ENCODE measurements at regions not wholly inside any gene's neighbourhood (a gene's known extent, or its start where the extent isn't known, plus 50 kb on each side); places are given as distances from the start of the nearest gene placed in this dataset.

GRCh38 chr9:119709431-119709830 is 340.2 kb upstream of the BRINP1 start:
- no peak for TF ChIP-seq CTCF (IDR thresholded peaks at IDR 0.05; ENCODE audit: extremely low read depth, low read depth, low read length)
- Histone ChIP-seq H3K27ac (ENCODE audit: low read depth, low read length) (no peak overlapping the region), H3K27me3 (ENCODE audit: insufficient read depth, low read length) (no peaks in the 10 kb centered on the region), H3K4me3 (ENCODE audit: insufficient read depth, low read length) (no peak overlapping the region), H4K20me1 (ENCODE audit: insufficient read depth, low read length) (no peaks in the 10 kb centered on the region), H3K9me3 (ENCODE audit: low read depth, low read length) (no peaks in the 10 kb centered on the region), H3K79me2 (ENCODE audit: insufficient read depth, low read length) (no peaks in the 10 kb centered on the region), H3K4me2 (ENCODE audit: insufficient read depth, low read length) (no peak overlapping the region), H3K4me1 (ENCODE audit: insufficient read depth, low read length) (no peaks in the 10 kb centered on the region), H2AFZ (ENCODE audit: low read length) (no peak overlapping the region), H3K36me3 (ENCODE audit: insufficient read depth, low read length) (no peaks in the 10 kb centered on the region)
- DNase-seq (ENCODE audit: insufficient read length, low spot score, missing footprints) = no peak

- no peak for DNase-seq (ENCODE audit: insufficient read length, low spot score, missing footprints)
These were observed 338.1 kb upstream of the BRINP1 start for GRCh38 chr9:119707228-119707845.

GRCh38 chr9:119701651-119702050 is 332.4 kb upstream of the BRINP1 start:
- Histone ChIP-seq H3K4me2 (ENCODE audit: insufficient read depth, low read length) (no peak overlapping the region), H3K79me2 (ENCODE audit: insufficient read depth, low read length) (no peaks in the 10 kb centered on the region), H3K27ac (ENCODE audit: low read depth, low read length) (no peak overlapping the region), H3K9me3 (ENCODE audit: low read depth, low read length) (no peaks in the 10 kb centered on the region), H2AFZ (ENCODE audit: low read length) (no peak overlapping the region), H4K20me1 (ENCODE audit: insufficient read depth, low read length) (no peaks in the 10 kb centered on the region), H3K4me3 (ENCODE audit: insufficient read depth, low read length) (no peak overlapping the region), H3K27me3 (ENCODE audit: insufficient read depth, low read length) (no peaks in the 10 kb centered on the region), H3K4me1 (ENCODE audit: insufficient read depth, low read length) (no peaks in the 10 kb centered on the region), H3K36me3 (ENCODE audit: insufficient read depth, low read length) (no peaks in the 10 kb centered on the region)
- no peak for TF ChIP-seq CTCF (IDR thresholded peaks at IDR 0.05; ENCODE audit: extremely low read depth, low read depth, low read length)
- no peak for DNase-seq (ENCODE audit: insufficient read length, low spot score, missing footprints)

More at GRCh38 chr9:119707228-119707845, 338.1 kb upstream of the BRINP1 start:
- Histone ChIP-seq H3K4me3 (ENCODE audit: insufficient read depth, low read length) (no peak overlapping the region), H3K4me1 (ENCODE audit: insufficient read depth, low read length) (no peaks in the 10 kb centered on the region), H2AFZ (ENCODE audit: low read length) (no peak overlapping the region), H3K9me3 (ENCODE audit: low read depth, low read length) (no peaks in the 10 kb centered on the region), H3K27me3 (ENCODE audit: insufficient read depth, low read length) (no peaks in the 10 kb centered on the region), H3K4me2 (ENCODE audit: insufficient read depth, low read length) (no peak overlapping the region), H4K20me1 (ENCODE audit: insufficient read depth, low read length) (no peaks in the 10 kb centered on the region), H3K79me2 (ENCODE audit: insufficient read depth, low read length) (no peaks in the 10 kb centered on the region), H3K36me3 (ENCODE audit: insufficient read depth, low read length) (no peaks in the 10 kb centered on the region), H3K27ac (ENCODE audit: low read depth, low read length) (no peak overlapping the region)
- no peak for TF ChIP-seq CTCF (IDR thresholded peaks at IDR 0.05; ENCODE audit: extremely low read depth, low read depth, low read length)

GRCh38 chr9:119698535-119698934 is 329.3 kb upstream of the BRINP1 start:
- no peak for DNase-seq (ENCODE audit: insufficient read length, low spot score, missing footprints)
- no peaks in the 10 kb centered on the region for H4K20me1 ChIP-seq (ENCODE audit: insufficient read depth, low read length)
- H2AFZ ChIP-seq (ENCODE audit: low read length) = no peak overlapping the region
- H3K36me3 ChIP-seq (ENCODE audit: insufficient read depth, low read length) = no peaks in the 10 kb centered on the region
- no peak overlapping the region for H3K4me3 ChIP-seq (ENCODE audit: insufficient read depth, low read length)
- no peak for TF ChIP-seq CTCF (IDR thresholded peaks at IDR 0.05; ENCODE audit: extremely low read depth, low read depth, low read length)
- no peak overlapping the region for H3K4me2 ChIP-seq (ENCODE audit: insufficient read depth, low read length)
- H3K27ac ChIP-seq (ENCODE audit: low read depth, low read length) = no peak overlapping the region
- no peaks in the 10 kb centered on the region for H3K27me3 ChIP-seq (ENCODE audit: insufficient read depth, low read length)
- H3K4me1 ChIP-seq (ENCODE audit: insufficient read depth, low read length) = no peaks in the 10 kb centered on the region
- H3K9me3 ChIP-seq (ENCODE audit: low read depth, low read length) = no peaks in the 10 kb centered on the region
- H3K79me2 ChIP-seq (ENCODE audit: insufficient read depth, low read length) = no peaks in the 10 kb centered on the region

All from osteoblast (primary cell).